HG03442 (cell line): ENCODE measurements at regions not wholly inside any gene's neighbourhood (a gene's known extent, or its start where the extent isn't known, plus 50 kb on each side); places are given as distances from the start of the nearest gene placed in this dataset.
A peak's percentile ranks its signal among the peaks of the same experiment; 100 is the strongest.

Experiments
- ATAC-seq: cut with Tn5 transposase; IDR thresholded peaks from one replicate; pipeline ENCODE4 v1.9.1; 2021; ENCODE audit warnings: mild to moderate bottlenecking, moderate library complexity; ENCODE audit not compliant: unreplicated experiment

DNA sequence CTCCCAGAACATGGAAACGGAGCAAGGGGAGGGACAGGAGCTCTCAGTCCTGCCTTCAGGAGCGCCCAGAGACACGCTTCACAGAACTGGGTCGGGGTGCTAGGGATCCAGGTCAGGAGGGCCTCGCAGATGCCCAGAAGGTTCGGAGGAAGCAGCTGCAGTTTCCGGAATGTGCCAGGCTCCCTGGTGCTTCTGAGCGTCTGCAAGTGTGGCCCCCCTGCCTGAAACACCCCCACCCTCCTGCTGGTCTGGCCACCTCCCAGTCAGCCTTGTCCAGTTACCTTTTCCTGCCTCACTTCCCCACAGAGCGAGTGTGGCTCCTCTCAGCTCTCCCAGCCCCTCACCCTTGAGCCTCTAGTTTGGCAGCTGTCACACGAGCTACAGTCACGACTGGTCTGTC is 88.3 kb upstream of the TAF1B start:
- ATAC-seq, result no peak

GRCh38 chr2:9755638-9756037 is 87.6 kb upstream of the TAF1B start:
- no peak for ATAC-seq

DNA sequence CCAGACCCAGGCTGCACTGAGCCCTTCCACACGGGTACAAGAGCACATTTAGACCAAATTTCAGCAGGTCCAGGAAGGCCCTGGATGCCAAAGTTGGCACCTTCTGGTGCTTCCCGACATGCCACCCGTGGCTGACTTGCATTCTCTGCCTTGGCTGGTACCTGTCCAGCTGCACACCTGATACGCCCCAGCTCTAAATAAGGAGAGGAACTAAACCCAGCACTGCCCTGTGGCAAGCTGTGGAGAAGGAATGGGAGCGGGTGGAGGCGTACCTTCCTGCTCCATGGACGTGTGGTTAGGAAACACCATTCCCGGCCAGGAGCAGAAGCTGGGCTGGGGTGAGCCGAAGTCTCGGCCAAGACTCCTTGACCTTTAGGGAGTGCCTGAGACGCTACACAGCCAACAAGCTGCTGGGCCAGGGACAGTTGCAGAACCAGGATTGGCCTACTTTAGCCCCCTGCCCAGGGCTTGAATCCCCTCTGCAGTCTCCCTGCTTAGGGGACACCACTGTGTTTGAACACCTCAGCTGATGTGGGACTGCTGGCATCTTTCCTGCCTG is 86.5 kb upstream of the TAF1B start:
- ATAC-seq, result no peak

DNA sequence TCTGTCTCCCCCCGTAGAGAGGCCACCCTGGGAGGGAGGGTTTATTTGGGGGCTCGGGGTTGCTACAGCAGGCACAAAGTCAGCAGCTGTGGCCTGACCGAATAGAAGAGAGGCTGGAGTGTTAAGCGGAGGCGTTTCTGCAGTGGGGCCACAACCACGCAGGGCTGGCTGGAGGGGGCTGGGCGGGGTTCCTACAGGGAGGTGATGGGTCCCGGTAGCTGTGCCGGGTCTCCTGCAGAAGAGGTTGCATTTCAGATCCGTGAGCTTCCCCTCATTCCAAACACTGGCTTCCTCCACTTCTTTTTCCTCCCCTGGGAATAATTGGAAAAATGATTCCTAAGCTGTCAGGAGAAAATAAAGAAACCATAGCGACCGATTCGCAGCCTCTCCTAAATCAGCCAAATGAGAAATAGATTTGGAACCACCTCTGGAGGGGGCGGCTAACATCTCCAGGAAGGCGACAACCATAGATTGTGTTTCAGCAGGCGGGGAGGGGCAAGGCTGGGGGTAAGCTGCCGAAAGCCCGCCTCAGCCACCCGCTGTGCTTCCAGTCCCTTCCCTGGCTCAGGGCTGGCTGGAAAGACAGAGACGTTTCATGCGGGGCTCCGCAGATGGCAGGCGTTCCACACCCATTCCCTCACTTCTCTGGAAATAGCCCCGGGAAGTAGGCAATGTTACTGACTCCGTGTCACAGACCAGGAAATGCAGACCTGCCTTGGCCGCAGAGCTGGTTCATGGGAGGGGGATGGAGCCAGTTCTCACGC is 85.6 kb upstream of the TAF1B start:
- no peak for ATAC-seq

DNA sequence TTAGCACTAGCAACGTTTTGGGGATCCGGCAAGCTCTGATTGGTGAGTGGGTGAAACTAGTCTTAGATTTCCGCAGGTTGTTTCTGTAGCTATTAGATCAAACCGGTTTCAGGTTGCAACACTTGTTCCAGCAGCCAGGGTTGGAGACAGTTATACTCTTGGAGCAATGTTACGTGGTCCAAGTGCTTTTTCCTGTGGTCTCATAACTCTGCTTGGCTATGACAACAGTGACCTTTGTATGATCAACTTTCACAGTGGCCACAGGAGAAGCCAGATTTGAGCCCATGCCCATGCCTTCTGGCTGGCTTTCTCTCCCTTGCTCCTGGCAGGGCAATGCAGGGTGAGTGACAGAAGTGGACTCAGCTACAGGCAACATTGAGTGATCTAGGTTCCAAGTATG is 84.5 kb upstream of the TAF1B start:
- ATAC-seq, result no peak

- ATAC-seq, result no peak
Observed at GRCh38 chr2:9760069-9760901, 83.0 kb upstream of the TAF1B start.

DNA sequence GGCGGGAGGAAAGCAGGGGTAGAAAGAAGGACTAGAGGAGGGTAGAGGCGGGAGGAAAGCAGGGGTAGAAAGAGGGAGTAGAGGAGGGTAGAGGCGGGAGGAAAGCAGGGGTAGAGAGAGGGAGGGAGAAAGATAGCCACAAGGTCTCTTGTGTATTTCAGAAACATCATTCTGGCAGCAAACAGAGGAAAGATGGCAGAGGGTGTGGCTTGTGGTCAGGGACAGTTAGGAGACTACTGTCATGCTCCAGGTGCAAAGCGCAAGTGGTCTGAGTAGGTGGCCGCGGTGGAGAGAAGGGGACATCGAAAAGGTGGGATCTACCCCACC is 82.4 kb upstream of the TAF1B start:
- no peak for ATAC-seq

DNA sequence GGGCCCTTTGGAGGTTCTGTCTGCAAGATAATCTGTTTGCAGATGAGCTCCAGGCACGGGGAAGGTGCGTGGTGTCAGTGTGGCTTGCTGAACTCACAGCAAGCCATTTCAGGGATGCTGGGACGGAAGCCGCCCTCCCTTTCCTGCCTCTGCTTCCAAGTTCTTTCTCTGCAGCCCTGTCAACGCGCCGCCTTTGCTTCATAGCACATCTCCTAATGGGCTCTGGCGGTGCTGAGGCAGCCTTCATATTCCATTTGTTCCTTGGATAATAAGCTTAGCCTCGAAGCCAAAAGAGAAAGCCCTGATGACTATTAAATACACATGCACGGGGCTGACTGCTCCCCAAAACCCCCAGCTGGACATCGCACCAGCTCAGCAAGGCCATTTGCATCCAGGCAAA is 81.7 kb upstream of the TAF1B start:
- no peak for ATAC-seq

DNA sequence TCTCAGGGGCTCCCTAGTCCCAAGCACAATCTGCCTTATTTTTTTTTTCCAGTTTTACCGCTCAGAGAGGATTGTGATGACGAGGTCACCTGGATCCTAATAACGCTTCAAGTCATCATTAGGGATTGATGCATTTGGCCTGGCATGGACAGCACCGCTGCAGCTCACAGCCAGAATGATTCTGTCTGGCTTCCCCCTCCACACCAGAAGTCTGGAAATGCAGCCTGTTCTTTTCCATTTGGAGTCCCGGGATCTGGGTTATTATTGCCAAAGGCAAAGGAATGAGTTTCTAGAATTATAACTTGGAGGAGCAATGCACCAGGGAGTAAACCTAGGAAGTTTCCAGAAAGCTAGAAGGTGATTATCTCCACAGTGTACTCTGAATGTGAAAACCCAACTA is 81.1 kb upstream of the TAF1B start:
- ATAC-seq, result no peak

- ATAC-seq, result no peak
Observed at GRCh38 chr2:9762941-9763340, 80.3 kb upstream of the TAF1B start.

GRCh38 chr2:9763356-9764152 is 79.7 kb upstream of the TAF1B start:
- no peak for ATAC-seq

GRCh38 chr2:9764153-9764778 is 79.0 kb upstream of the TAF1B start:
- ATAC-seq, result no peak

- no peak for ATAC-seq
Observed at GRCh38 chr2:9765611-9766531, 77.4 kb upstream of the TAF1B start.

DNA sequence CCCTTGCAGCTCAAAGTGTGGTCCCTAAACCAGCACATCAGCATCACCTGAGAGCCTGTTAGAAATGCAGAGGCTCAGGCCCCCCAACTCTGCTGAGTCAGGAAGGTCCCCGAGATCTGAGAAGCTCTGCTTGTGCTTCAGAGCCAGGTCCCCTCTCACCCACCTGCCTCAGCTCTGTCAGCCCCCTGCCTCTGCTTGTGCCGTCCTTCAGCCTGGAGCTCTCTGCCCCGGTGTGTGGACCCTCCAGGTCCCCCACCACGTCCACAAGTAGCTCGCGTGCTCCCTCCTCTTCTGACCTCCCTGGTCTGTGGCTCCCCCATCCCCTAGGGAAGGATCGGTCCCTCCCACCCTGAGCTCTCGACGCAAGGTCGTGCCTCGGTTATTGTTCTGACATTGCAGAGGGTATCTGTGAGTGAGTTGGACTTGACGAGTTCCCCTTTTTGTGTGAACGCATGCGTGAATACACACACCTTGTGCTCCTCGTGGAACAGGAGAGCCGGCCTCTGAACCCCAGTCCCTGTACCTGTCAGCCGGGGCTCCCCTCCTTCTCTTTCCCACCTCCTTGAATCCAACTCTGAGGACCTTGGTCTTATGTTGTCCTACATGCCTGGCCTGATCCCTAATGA is 75.5 kb upstream of the TAF1B start:
- ATAC-seq, result no peak

GRCh38 chr2:9768388-9768787 is 74.9 kb upstream of the TAF1B start:
- ATAC-seq, result no peak

- peak; percentile 41 for ATAC-seq
Observed at GRCh38 chr2:9769171-9770005, 73.9 kb upstream of the TAF1B start.

DNA sequence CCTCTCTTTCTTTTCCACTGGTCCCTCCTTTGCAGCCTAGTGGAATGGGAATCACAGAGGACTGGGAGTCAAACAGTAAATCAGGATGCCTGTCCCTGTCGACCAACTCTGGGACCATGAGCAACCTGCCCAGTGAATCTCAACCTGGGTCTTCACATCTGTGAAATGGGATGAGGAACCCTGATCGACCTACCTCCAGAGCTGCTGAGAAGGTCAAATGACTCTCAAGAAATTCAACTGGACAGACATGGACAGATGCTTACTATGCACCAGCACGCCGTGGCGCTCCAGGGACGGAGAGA is 73.3 kb upstream of the TAF1B start:
- ATAC-seq, result no peak

GRCh38 chr2:9770308-9771100 is 72.8 kb upstream of the TAF1B start:
- no peak for ATAC-seq
